Large intestine (tissue), 3 donors: ENCODE measurements at regions not wholly inside any gene's neighbourhood (a gene's known extent, or its start where the extent isn't known, plus 50 kb on each side); places are given as distances from the start of the nearest gene placed in this dataset.

Experiments used
- DNase-seq, 2 donors: peaks; one replicate each; pipeline versions ENCODE4 v3.0.0 to v3.0.0-alpha.2; 2013
- H3K27ac ChIP-seq: one replicate; pipeline ENCODE4 v1.5.1; 2013; ENCODE audit warnings: low read length
- H3K27me3 ChIP-seq: 2 replicates; pipeline ENCODE4 v1.6.1; 2013; ENCODE audit warnings: low read length; ENCODE audit not compliant: control insufficient read depth, insufficient read depth
- H3K36me3 ChIP-seq: 2 replicates; pipeline ENCODE4 v1.6.1; 2013; ENCODE audit warnings: low read length; ENCODE audit not compliant: control insufficient read depth, insufficient read depth
- H3K4me1 ChIP-seq: one replicate; pipeline ENCODE4 v1.6.1; 2013; ENCODE audit warnings: low read length; ENCODE audit not compliant: control insufficient read depth, insufficient read depth
- H3K4me3 ChIP-seq: one replicate; pipeline ENCODE4 v1.5.1; 2013; ENCODE audit warnings: low read length
- H3K9me3 ChIP-seq: one replicate; pipeline ENCODE4 v1.6.1; 2013; ENCODE audit warnings: mild to moderate bottlenecking, low read depth, low read length, moderate library complexity; ENCODE audit not compliant: control insufficient read depth
- WGBS: methylation state at CpG from one replicate; pipeline ENCODE4 v1.1.5; 2013; ENCODE audit warnings: low lambda C conversion rate; ENCODE audit not compliant: insufficient coverage; 5-methylcytosine and 5-hydroxymethylcytosine counted together

- Histone ChIP-seq H3K4me3 (no peak overlapping the region), H3K27ac (no peak overlapping the region), H3K36me3 (no peaks in the 10 kb centered on the region), H3K27me3 (peaks cover 5% of the 10 kb centered on the region), H3K4me1 (no peaks in the 10 kb centered on the region), H3K9me3 (no peaks in the 10 kb centered on the region)
- WGBS: no CpG with 5 or more reads among the region's 6 CpGs
- no peak for DNase-seq
These were observed 171.4 kb upstream of the HABP2 start for GRCh38 chr10:113381416-113381815.

DNA sequence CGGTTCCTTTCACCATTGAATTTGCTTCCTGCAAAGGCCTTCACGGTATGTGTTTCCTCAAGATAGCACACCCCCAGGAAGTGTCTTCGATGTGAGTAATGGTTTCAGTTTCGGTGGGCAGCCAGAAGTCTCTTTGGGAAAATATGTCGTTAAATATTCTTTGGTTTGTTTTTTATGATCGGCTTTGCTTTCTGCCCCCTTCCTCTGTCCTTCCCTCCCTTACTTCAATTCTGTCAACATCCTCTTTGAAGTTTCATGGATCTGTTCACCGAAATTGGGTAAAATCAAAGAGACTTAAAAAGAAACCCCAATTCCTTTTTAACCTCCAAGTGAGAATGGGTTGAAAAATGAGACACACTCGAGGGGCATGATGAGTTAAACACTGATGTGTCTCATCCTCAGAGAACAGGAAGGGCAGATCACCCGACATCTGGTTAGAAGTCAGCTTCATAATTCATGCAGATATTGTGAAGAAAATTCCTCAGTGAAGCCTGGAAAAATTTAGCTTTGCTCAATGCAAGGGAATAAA lies 170.8 kb upstream of the HABP2 start:
- Histone ChIP-seq H3K9me3 (no peaks in the 10 kb centered on the region), H3K4me3 (no peak overlapping the region), H3K4me1 (no peaks in the 10 kb centered on the region), H3K36me3 (no peaks in the 10 kb centered on the region), H3K27me3 (peaks cover 5% of the 10 kb centered on the region), H3K27ac (no peak overlapping the region)
- DNase-seq: peak in 1 of 2 donors; percentile 7
- 62% methylated on average over 3 of the region's 9 CpGs for WGBS

- no peak for DNase-seq
- no CpG with 5 or more reads among the region's 3 CpGs for WGBS
- no peaks in the 10 kb centered on the region for H3K9me3 ChIP-seq
- H3K4me3 ChIP-seq: no peak overlapping the region
- no peak overlapping the region for H3K27ac ChIP-seq
- H3K36me3 ChIP-seq: no peaks in the 10 kb centered on the region
- H3K27me3 ChIP-seq: peaks cover 2% of the 10 kb centered on the region
- H3K4me1 ChIP-seq: no peaks in the 10 kb centered on the region
These were observed 170.2 kb upstream of the HABP2 start for GRCh38 chr10:113382691-113383090.

DNA sequence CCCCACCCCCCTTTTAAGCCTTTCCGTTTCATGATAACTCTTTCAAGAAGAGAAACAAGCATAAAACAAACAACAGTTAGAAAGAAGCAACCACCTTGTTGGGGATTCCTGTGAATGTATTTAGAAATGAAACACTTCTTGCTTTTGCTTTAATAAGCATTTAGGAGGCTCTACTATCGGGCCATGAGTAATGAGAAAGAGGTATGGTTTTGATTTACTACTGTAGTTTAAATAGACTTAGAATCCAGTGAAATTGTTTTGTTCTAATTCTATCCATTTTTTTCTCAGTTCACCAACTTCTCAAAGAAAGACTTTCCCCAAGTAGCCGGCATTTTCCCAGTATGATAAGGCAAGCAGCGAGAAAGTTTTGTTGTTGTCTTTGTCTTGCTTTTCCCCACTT lies 168.7 kb upstream of the HABP2 start:
- WGBS: 73% methylated on average over 2 of the region's 4 CpGs
- no peak for DNase-seq
- H3K9me3 ChIP-seq: no peaks in the 10 kb centered on the region

GRCh38 chr10:113385021-113385999 lies 167.5 kb upstream of the HABP2 start:
- H3K27ac ChIP-seq: no peak overlapping the region

More for the DNA sequence above, 168.7 kb upstream of the HABP2 start:
- no peak overlapping the region for H3K27ac ChIP-seq
- H3K36me3 ChIP-seq: no peaks in the 10 kb centered on the region
- H3K4me1 ChIP-seq: no peaks in the 10 kb centered on the region
- H3K27me3 ChIP-seq: no peaks in the 10 kb centered on the region
- H3K4me3 ChIP-seq: no peak overlapping the region

GRCh38 chr10:113386005-113386404 lies 166.8 kb upstream of the HABP2 start:
- H3K27ac ChIP-seq: no peak overlapping the region
- WGBS: no CpG with 5 or more reads among the region's 3 CpGs

More at GRCh38 chr10:113385021-113385999, 167.5 kb upstream of the HABP2 start:
- no peaks in the 10 kb centered on the region for H3K36me3 ChIP-seq
- DNase-seq: peak; percentile 67 to 76
- 14% methylated on average over 2 of the region's 18 CpGs for WGBS
- no peaks in the 10 kb centered on the region for H3K9me3 ChIP-seq
- H3K4me3 ChIP-seq: no peak overlapping the region
- H3K27me3 ChIP-seq: no peaks in the 10 kb centered on the region
- H3K4me1 ChIP-seq: no peaks in the 10 kb centered on the region

DNA sequence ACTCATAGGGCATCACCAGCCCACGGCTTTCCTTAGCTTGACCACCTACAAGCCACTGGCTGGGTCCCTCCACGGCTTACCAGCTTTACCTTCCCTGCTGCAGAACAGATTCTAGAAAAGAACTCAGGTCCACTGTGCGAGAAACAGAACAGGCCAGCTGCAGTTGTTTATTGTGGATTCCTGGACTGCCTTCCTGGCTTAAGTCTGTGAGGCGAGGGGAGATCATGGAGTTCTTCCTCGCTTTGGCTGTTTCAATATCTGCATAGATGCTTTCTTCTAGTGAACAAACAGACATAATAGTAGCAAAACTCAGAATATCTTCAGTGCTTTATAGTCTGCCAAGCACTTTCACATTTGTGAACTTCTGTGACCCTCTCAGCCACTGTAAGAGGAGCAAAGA lies 162.9 kb upstream of the HABP2 start:
- Histone ChIP-seq H3K27ac (no peak overlapping the region), H3K4me1 (no peaks in the 10 kb centered on the region), H3K9me3 (no peaks in the 10 kb centered on the region), H3K27me3 (no peaks in the 10 kb centered on the region), H3K36me3 (no peaks in the 10 kb centered on the region), H3K4me3 (no peak overlapping the region)
- no peak for DNase-seq
- WGBS: no CpG with 5 or more reads among the region's 5 CpGs

More at GRCh38 chr10:113386005-113386404, 166.8 kb upstream of the HABP2 start:
- no peaks in the 10 kb centered on the region for H3K9me3 ChIP-seq
- no peaks in the 10 kb centered on the region for H3K27me3 ChIP-seq
- no peaks in the 10 kb centered on the region for H3K4me1 ChIP-seq
- no peak for DNase-seq
- no peaks in the 10 kb centered on the region for H3K36me3 ChIP-seq
- H3K4me3 ChIP-seq: no peak overlapping the region

DNA sequence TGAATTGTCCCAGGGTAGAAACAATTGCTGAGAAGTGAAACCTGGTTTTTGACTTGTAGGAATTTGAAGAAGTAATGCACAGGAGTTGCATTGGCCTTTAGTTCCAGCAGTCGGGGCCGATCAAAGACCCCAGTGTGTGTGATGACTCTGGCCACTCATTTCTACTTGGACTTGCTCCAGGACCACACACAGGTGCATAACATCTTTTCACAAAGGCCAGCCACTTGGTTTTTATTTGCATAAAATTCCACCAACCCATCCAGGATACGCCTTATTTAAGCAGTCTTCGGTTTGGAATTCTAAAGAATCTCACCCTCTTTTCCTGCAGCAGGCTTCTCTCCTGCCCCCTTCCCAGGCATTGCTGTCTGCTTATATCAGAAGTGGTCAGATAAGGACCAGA lies 162.0 kb upstream of the HABP2 start:
- Histone ChIP-seq H3K9me3 (no peaks in the 10 kb centered on the region), H3K27ac (no peak overlapping the region), H3K4me1 (no peaks in the 10 kb centered on the region), H3K36me3 (no peaks in the 10 kb centered on the region), H3K27me3 (no peaks in the 10 kb centered on the region), H3K4me3 (no peak overlapping the region)
- no peak for DNase-seq
- WGBS: 48% methylated on average over 2 of the region's 4 CpGs

- no CpG with 5 or more reads among the region's 9 CpGs for whole genome bisulfite sequencing
- DNase-seq: peak in 1 of 2 donors; percentile 24
- Histone ChIP-seq H3K9me3 (peaks cover 3% of the 10 kb centered on the region), H3K27me3 (peaks cover 2% of the 10 kb centered on the region), H3K36me3 (no peaks in the 10 kb centered on the region), H3K27ac (no peak overlapping the region), H3K4me1 (no peaks in the 10 kb centered on the region), H3K4me3 (no peak overlapping the region)
These were observed 155.8 kb upstream of the HABP2 start for GRCh38 chr10:113397047-113397446.

DNA sequence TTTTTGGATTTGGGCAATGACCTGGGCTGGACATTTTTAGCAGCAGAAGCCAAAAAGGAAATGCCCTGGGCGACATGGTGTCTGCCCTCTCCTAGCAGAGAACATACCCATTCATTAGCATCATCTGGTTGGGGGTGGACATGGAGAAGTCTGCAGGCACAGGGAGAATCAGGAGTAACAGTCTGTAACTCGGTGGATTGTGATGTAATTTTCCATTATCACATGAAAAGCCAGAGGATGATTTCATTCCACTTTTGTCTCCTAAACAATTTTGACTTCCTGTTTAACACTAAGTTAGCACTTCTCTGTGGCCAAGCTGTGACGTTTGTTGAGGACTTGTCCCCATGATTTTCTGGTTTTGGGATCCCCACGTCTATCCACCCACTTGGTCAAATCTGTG lies 153.8 kb upstream of the HABP2 start:
- Histone ChIP-seq H3K4me3 (no peak overlapping the region), H3K27me3 (peaks cover 2% of the 10 kb centered on the region), H3K27ac (no peak overlapping the region), H3K4me1 (no peaks in the 10 kb centered on the region), H3K36me3 (no peaks in the 10 kb centered on the region), H3K9me3 (peaks cover 3% of the 10 kb centered on the region)
- 100% methylated on average over 1 of the region's 4 CpGs for WGBS
- no peak for DNase-seq
